GM12801 (cell line): ENCODE measurements at regions not wholly inside any gene's neighbourhood (a gene's known extent, or its start where the extent isn't known, plus 50 kb on each side); places are given as distances from the start of the nearest gene placed in this dataset.

ENCODE experiments used
- TF ChIP-seq, protein P1 (sequence below): IDR thresholded peaks from one replicate; pipeline ENCODE4 v1.5.1; 2011; ENCODE audit warnings: control low read depth; ENCODE audit not compliant: insufficient read length; ENCODE audit errors: extremely low read depth

DNA sequence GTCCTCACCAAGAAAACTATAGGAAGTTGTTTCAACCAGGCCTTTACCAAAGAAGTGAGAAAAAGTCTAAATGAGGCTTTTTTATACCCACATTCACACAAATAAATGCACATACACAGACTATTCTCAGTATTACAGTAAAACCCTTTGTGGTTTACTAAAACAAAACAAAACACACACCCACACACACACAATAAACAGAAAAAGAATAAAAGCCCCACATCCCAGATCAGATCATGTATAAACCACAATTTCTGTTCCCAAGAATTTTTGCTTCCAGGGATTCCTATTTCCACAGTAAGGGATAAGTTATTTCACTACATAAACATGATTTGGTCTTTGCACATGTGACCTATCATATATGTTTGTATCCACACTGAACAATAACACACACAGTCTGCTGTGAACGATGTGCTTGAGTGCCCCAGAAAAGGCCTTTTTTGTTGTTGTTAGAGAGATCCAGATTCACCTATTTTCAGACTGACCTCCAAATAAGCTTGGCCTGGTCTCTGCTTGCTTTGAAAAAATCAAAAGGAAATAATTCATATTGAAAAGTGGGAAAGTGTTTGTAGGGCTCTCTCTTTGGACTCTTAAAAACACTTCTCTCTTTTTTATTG lies 283.4 kb upstream of the ATP11B start:
- TF ChIP-seq, protein P1, sequence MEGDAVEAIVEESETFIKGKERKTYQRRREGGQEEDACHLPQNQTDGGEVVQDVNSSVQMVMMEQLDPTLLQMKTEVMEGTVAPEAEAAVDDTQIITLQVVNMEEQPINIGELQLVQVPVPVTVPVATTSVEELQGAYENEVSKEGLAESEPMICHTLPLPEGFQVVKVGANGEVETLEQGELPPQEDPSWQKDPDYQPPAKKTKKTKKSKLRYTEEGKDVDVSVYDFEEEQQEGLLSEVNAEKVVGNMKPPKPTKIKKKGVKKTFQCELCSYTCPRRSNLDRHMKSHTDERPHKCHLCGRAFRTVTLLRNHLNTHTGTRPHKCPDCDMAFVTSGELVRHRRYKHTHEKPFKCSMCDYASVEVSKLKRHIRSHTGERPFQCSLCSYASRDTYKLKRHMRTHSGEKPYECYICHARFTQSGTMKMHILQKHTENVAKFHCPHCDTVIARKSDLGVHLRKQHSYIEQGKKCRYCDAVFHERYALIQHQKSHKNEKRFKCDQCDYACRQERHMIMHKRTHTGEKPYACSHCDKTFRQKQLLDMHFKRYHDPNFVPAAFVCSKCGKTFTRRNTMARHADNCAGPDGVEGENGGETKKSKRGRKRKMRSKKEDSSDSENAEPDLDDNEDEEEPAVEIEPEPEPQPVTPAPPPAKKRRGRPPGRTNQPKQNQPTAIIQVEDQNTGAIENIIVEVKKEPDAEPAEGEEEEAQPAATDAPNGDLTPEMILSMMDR: no peak

DNA sequence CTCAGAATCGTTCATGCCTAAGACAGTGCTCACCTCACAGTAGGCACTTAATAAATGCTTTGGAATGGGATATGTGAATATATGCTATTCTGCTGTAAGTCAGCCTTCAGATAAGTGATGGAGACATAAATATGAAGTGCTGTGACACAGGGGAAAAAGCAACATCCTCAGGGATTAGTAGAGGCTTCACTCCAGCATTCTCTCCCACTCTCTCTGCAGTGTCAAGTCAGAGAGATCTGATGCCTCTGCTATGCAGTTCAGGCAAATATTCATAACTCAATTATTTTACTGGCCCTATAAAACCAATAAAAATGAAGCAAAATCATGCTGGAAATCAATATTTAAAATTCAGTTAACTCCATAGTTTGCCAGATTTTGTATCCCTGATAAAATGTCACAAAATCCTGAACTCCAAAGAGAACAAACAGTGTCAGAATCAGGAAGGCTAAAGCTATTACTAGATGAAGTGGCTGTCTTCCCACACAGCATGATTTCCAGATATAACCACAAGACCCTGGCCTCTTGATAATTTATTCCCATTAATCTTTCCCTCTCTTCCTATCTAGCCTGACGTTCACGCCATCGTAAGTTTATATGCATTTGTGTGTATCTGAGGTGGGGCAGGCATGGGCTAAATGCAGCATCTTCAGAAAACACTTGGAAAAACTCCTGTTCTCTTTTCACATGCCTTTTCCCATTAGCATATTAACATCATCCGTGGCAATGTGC lies 278.9 kb upstream of the ATP11B start:
- TF ChIP-seq, protein P1: no peak

DNA sequence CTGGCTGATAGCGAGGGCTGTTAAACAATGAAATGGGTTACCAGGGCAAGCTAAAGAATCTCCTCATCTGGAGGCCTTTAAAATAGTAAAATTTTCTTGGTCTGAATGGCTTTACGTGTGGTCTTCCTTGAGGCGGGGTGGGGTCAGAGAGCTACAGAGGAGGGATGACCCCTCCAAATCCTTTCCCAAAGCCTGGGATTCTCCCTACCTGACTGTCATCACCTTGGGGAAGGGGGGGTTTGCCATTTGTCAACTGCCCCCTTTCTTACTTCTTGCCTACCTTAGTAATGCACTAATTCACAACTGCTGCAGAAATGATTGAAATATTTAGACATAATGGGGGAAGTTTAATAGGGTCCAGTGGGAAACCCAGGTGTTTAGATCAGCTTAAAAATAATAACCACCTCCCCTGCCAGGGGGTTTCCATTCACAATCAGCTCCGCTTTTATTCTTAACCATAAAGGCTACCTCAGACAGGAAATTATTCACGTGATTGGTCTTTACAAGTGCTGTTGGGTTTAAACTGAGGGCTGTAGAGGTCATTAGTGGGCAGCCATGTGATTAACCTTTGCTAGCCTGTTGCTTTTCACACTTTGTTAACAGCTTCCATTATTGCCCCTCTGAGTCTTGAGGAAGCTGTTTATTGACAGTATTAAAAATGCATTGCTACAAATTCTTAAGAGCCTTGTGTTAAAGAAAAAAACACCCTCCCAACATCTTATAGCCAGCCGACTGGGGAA lies 276.5 kb upstream of the ATP11B start:
- TF ChIP-seq, protein P1: no peak

DNA sequence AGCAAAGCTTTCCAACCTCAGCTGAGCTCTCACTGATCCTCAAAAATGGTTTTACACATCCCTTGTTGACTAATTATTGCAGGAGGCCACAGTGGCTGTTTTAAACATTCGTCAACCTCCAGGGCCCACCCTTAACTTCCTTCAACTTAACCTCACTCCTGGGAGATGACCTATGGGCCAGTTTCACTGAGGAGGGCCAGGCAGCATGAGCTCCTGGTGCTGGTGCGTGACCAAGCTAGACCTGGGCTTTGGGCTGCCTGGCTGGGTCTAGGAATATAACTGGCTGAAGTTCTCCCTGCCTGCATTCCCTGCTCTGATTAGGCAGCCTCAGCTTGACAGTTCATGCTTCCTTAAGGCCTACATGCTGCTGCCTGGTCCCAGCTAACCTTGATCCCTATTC lies 273.7 kb upstream of the ATP11B start:
- TF ChIP-seq, protein P1: no peak

DNA sequence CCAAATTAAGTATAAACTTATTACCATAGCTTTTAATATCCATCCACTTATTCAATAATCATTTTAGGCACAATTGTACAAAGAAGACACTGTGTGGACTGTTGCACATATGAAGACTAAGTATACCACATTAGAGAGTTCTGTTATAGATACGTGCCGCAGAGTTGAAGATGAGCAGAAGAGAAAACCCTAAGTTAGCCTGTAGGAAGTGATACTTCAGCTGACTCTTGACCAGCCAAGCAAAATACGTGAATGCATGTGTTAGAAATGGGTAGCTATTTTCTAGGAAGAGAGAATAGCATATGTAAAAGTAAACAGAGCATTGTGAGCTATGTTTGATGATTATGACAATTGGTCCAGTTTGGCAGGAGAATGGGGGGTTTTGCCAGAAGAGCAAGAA lies 272.0 kb upstream of the ATP11B start:
- TF ChIP-seq, protein P1: no peak

DNA sequence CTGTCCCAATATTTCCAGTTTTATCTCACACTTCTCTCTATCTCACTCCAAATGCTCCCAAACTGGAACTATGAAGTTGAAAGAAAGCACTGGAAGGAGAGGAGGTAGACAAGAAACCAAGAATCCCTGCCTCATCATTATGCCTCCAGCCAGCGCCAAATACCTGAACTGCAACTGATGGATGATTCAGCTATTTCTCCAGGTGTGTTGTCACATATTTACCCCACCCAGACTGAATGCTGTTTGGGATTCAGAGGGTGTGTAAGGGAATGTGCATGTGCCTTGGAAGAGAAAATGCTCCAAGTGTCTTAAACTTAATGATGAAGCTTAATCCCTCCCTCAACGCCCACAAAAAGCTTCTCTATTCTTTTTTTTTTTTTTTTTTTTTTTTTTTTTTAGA lies 269.5 kb upstream of the ATP11B start:
- TF ChIP-seq, protein P1: no peak

DNA sequence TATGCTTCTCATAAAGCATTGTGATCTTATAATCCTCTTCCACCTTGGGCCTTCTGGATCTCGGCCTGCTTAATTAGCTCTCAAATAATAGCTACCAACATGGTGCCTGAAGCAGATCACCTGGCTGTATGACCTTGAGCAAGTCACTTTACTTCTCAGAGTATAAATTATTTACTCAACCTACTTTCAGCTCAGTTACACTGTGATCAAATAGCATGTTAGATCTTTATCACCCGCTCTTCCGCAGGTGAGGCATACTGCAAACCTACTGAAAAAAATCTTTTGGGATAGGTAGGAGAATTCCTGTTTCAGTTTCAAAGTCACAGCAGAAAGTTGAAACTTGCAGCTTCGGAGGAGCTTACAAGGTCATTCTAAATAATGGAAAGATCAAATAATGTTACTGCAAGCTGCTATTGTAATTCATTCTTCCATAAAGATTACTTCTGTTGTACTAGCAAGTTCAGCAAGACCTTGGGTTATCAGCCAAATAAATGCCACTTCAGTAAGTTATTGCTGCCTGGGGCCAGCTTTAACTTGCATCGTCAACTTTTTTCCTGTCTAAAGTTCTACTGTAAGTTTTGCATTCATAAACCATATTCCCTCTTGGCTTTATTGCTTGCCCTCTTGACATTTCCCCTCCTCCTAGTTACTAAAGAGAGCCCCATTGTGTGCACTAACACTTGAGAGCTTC lies 268.4 kb upstream of the ATP11B start:
- TF ChIP-seq, protein P1: no peak
